OCI-LY3 (cell line): ENCODE measurements at regions not wholly inside any gene's neighbourhood (a gene's known extent, or its start where the extent isn't known, plus 50 kb on each side); places are given as distances from the start of the nearest gene placed in this dataset.

Experiments used
- H2AFZ ChIP-seq: fragments of 200-600, 300-600 bp; shearing (Covaris generic); 2 replicates; pipeline ENCODE4 v1.6.0; 2014; ENCODE audit warnings: antibody characterized with exemption, low read depth, low read length
- H3K27ac ChIP-seq: fragments of 200-600, 300-600 bp; sonication (generic); 2 replicates; pipeline ENCODE4 v1.5.1; 2014; ENCODE audit warnings: mild to moderate bottlenecking, low read length, moderate library complexity, mixed read lengths
- H3K27me3 ChIP-seq: fragments of 200-600, 300-600 bp; sonication (generic); 2 replicates; pipeline ENCODE4 v1.6.1; 2014; ENCODE audit warnings: low read depth, low read length, mixed read lengths
- H3K36me3 ChIP-seq: fragments of 200-600, 300-600 bp; sonication (generic); replicated peaks from 2 replicates; pipeline ENCODE3; 2014; ENCODE audit warnings: low read depth, low read length, mixed read lengths
- H3K4me1 ChIP-seq: fragments of 300-600, 200-600 bp; sonication (generic); 2 replicates; pipeline ENCODE4 v1.6.1; 2014; ENCODE audit warnings: low read length, mixed read lengths
- H3K4me2 ChIP-seq: fragments of 200-600, 300-600 bp; sonication (generic); 2 replicates; pipeline ENCODE4 v1.6.1; 2014; ENCODE audit warnings: low read length, mixed read lengths
- H3K4me3 ChIP-seq: fragments of 300-600, 200-600 bp; sonication (generic); 2 replicates; pipeline ENCODE4 v1.5.1; 2014; ENCODE audit warnings: antibody characterized with exemption, mild to moderate bottlenecking, low read length, moderate library complexity
- H3K79me2 ChIP-seq: fragments of 300-600, 200-600 bp; shearing (Covaris generic); 2 replicates; pipeline ENCODE4 v1.6.1; 2014; ENCODE audit warnings: mild to moderate bottlenecking, low read length, mixed read lengths
- H3K9ac ChIP-seq: fragments of 300-600, 200-600 bp; shearing (Covaris generic); 2 replicates; pipeline ENCODE4 v1.6.0; 2014; ENCODE audit warnings: mild to moderate bottlenecking, low read length, moderate library complexity
- H3K9me3 ChIP-seq: fragments of 200-600, 300-600 bp; shearing (Covaris generic); 2 replicates; pipeline ENCODE4 v1.6.1; 2014; ENCODE audit warnings: low read length, mixed read lengths; ENCODE audit not compliant: insufficient read depth
- H4K20me1 ChIP-seq: fragments of 200-600, 300-600 bp; sonication (generic); 2 replicates; pipeline ENCODE4 v1.6.1; 2016; ENCODE audit warnings: low read length, mixed read lengths; ENCODE audit not compliant: insufficient read depth
- CTCF ChIP-seq: fragments of 200-600, 300-600 bp; sonication (generic); IDR thresholded peaks from 2 replicates; pipeline ENCODE4 v1.5.1; 2014; ENCODE audit warnings: antibody characterized with exemption, low read length, low read depth
- EZH2phosphoT487 ChIP-seq: fragments of 200-600 bp; shearing (Covaris generic); IDR thresholded peaks from 2 replicates; pipeline ENCODE4 v1.6.1; 2018; ENCODE audit warnings: antibody characterized with exemption, mixed run types, low read depth

GRCh38 chr2:187985195-187985594 lies 306.5 kb upstream of the GULP1 start:
- no peaks in the 10 kb centered on the region for H4K20me1 ChIP-seq
- no peak for TF ChIP-seq EZH2phosphoT487
- no peak for TF ChIP-seq CTCF
- H3K27ac ChIP-seq = no peak overlapping the region
- no peak overlapping the region for H3K4me3 ChIP-seq
- no peak overlapping the region for H2AFZ ChIP-seq
- H3K9me3 ChIP-seq = no peaks in the 10 kb centered on the region
- H3K79me2 ChIP-seq = no peaks in the 10 kb centered on the region
- H3K9ac ChIP-seq = no peak overlapping the region
- no peak overlapping the region for H3K4me2 ChIP-seq
- H3K36me3 ChIP-seq = no peaks in the 10 kb centered on the region
- H3K4me1 ChIP-seq = peaks cover 23% of the 10 kb centered on the region
- no peaks in the 10 kb centered on the region for H3K27me3 ChIP-seq

GRCh38 chr2:187985923-187986322 lies 305.8 kb upstream of the GULP1 start:
- H3K4me3 ChIP-seq = no peak overlapping the region
- H4K20me1 ChIP-seq = no peaks in the 10 kb centered on the region
- no peaks in the 10 kb centered on the region for H3K79me2 ChIP-seq
- no peak overlapping the region for H2AFZ ChIP-seq
- H3K9ac ChIP-seq = no peak overlapping the region
- H3K36me3 ChIP-seq = no peaks in the 10 kb centered on the region
- no peaks in the 10 kb centered on the region for H3K27me3 ChIP-seq
- H3K27ac ChIP-seq = no peak overlapping the region
- H3K9me3 ChIP-seq = no peaks in the 10 kb centered on the region
- no peak for TF ChIP-seq EZH2phosphoT487
- TF ChIP-seq CTCF = no peak
- peaks cover 23% of the 10 kb centered on the region for H3K4me1 ChIP-seq
- H3K4me2 ChIP-seq = no peak overlapping the region

- no peaks in the 10 kb centered on the region for H3K27me3 ChIP-seq
- no peaks in the 10 kb centered on the region for H4K20me1 ChIP-seq
- no peak overlapping the region for H3K9ac ChIP-seq
- no peaks in the 10 kb centered on the region for H3K79me2 ChIP-seq
- no peak overlapping the region for H3K4me2 ChIP-seq
- no peak overlapping the region for H2AFZ ChIP-seq
- TF ChIP-seq EZH2phosphoT487 (no peak), CTCF (no peak)
- H3K4me3 ChIP-seq = no peak overlapping the region
- H3K4me1 ChIP-seq = peaks cover 23% of the 10 kb centered on the region
- no peaks in the 10 kb centered on the region for H3K9me3 ChIP-seq
- H3K27ac ChIP-seq = no peak overlapping the region
- H3K36me3 ChIP-seq = no peaks in the 10 kb centered on the region
Measured at GRCh38 chr2:187986390-187987105, 305.1 kb upstream of the GULP1 start.

GRCh38 chr2:187988348-187988747 lies 303.3 kb upstream of the GULP1 start:
- TF ChIP-seq CTCF = no peak
- TF ChIP-seq EZH2phosphoT487 = no peak
- H3K4me2 ChIP-seq = no peak overlapping the region
- peaks cover 20% of the 10 kb centered on the region for H3K4me1 ChIP-seq
- H3K9ac ChIP-seq = no peak overlapping the region
- H3K79me2 ChIP-seq = no peaks in the 10 kb centered on the region
- H3K27ac ChIP-seq = no peak overlapping the region
- H3K9me3 ChIP-seq = no peaks in the 10 kb centered on the region
- H4K20me1 ChIP-seq = no peaks in the 10 kb centered on the region
- no peaks in the 10 kb centered on the region for H3K36me3 ChIP-seq
- H3K27me3 ChIP-seq = no peaks in the 10 kb centered on the region
- no peak overlapping the region for H3K4me3 ChIP-seq
- H2AFZ ChIP-seq = no peak overlapping the region
